NCI-H2081 treated with DMSO at 0.1 percent for 48 hours (cell line): ENCODE measurements at regions not wholly inside any gene's neighbourhood (a gene's known extent, or its start where the extent isn't known, plus 50 kb on each side); places are given as distances from the start of the nearest gene placed in this dataset.
"Not testable (repeated sequence)": the region's sequence is repeated elsewhere in the genome, so short reads cannot be mapped to it uniquely, and the experiment has no call there.

Experiments used
- DNase-seq: peaks from one replicate; lab custom pipeline; 2025; lab: John Stamatoyannopoulos, UW

GRCh38 chr1:240722788-240723187, 110.8 kb upstream of the GREM2 start:
- no peak for DNase-seq

GRCh38 chr1:240720976-240721375, 109.0 kb upstream of the GREM2 start:
- no peak for DNase-seq

GRCh38 chr1:240719953-240720700, 108.2 kb upstream of the GREM2 start:
- DNase-seq: no peak

GRCh38 chr1:240716538-240716937, 104.6 kb upstream of the GREM2 start:
- not testable (repeated sequence) for DNase-seq

- DNase-seq: no peak
Observed at GRCh38 chr1:240714568-240715292, 102.8 kb upstream of the GREM2 start.

- no peak for DNase-seq
Observed at GRCh38 chr1:240712014-240712731, 100.2 kb upstream of the GREM2 start.

GRCh38 chr1:240711020-240711419, 99.1 kb upstream of the GREM2 start:
- no peak for DNase-seq

- no peak for DNase-seq
Observed at GRCh38 chr1:240709676-240710075, 97.7 kb upstream of the GREM2 start.

GRCh38 chr1:240706150-240706935, 94.4 kb upstream of the GREM2 start:
- DNase-seq: no peak

GRCh38 chr1:240705579-240705978, 93.6 kb upstream of the GREM2 start:
- DNase-seq: no peak

GRCh38 chr1:240701412-240701811, 89.5 kb upstream of the GREM2 start:
- no peak for DNase-seq

GRCh38 chr1:240695416-240695815, 83.5 kb upstream of the GREM2 start:
- no peak for DNase-seq

- DNase-seq: no peak
Observed at GRCh38 chr1:240693844-240694243, 81.9 kb upstream of the GREM2 start.

- DNase-seq: no peak
Observed at GRCh38 chr1:240693036-240693435, 81.1 kb upstream of the GREM2 start.

- DNase-seq: peak; percentile 6
Observed at GRCh38 chr1:240691909-240692705, 80.2 kb upstream of the GREM2 start.

GRCh38 chr1:240691501-240691900, 79.5 kb upstream of the GREM2 start:
- no peak for DNase-seq

GRCh38 chr1:240687820-240688219, 75.9 kb upstream of the GREM2 start:
- DNase-seq: no peak

- DNase-seq: no peak
Observed at GRCh38 chr1:240683576-240683975, 71.6 kb upstream of the GREM2 start.

- no peak for DNase-seq
Observed at GRCh38 chr1:240682859-240683242, 70.9 kb upstream of the GREM2 start.

GRCh38 chr1:240682166-240682858, 70.4 kb upstream of the GREM2 start:
- DNase-seq: no peak
